SK-N-SH (cell line): ENCODE measurements at regions not wholly inside any gene's neighbourhood (a gene's known extent, or its start where the extent isn't known, plus 50 kb on each side); places are given as distances from the start of the nearest gene placed in this dataset.

Experiments used
- CTCF ChIA-PET: fragments of 300-600, 350-600 bp; formaldehyde crosslinking; extraction: SDS; loops from one replicate; lab custom pipeline; 2021; lab: Yijun Ruan, JAX
- POLR2A ChIA-PET: fragments of 350-600 bp; sonication (Branson Sonifier 250); formaldehyde crosslinking; extraction: SDS; loops from one replicate; lab custom pipeline; 2020; ENCODE audit warnings: antibody characterized with exemption, inconsistent platforms; lab: Yijun Ruan, JAX
- DNase-seq: peaks from one replicate; pipeline ENCODE4 v3.0.0; 2012
- H2AFZ ChIP-seq: fragments of 200-600 bp; sonication (generic); 2 replicates; pipeline ENCODE4 v1.8.1; 2016; ENCODE audit warnings: antibody characterized with exemption, mild to moderate bottlenecking, low read depth
- H3F3A ChIP-seq: fragments of 200-600 bp; sonication (generic); replicated peaks from 2 replicates; pipeline ENCODE3; 2016; ENCODE audit warnings: antibody characterized with exemption, mild to moderate bottlenecking; ENCODE audit not compliant: insufficient read depth
- H3K27ac ChIP-seq, 2 experiments: fragments of 200-500 bp in 1 of 2; fragments of 200-600 bp in 1 of 2; sonication (Bioruptor generic) in 1 of 2; sonication (generic), shearing (Covaris generic) in 1 of 2; 2 replicates each; pipeline versions ENCODE4 v1.5.1 to v1.6.1; 2014 to 2016; ENCODE audit warnings: low read depth in 2 of 2, inconsistent platforms in 1 of 2, low read length in 1 of 2, mild to moderate bottlenecking in 1 of 2, mixed read lengths in 1 of 2
- H3K27me3 ChIP-seq: fragments of 200-600 bp; sonication (generic), shearing (Covaris generic); 2 replicates; pipeline ENCODE4 v1.6.1; 2016; ENCODE audit warnings: mixed run types; ENCODE audit not compliant: insufficient read depth
- H3K36me3 ChIP-seq, 2 experiments: fragments of 200-500 bp in 1 of 2; fragments of 200-600 bp in 1 of 2; sonication (Bioruptor generic) in 1 of 2; sonication (generic) in 1 of 2; replicated peaks in 1 of 2; 2 replicates each; pipeline versions ENCODE3 to v1.5.1; 2014 to 2016; ENCODE audit warnings: low read length in 1 of 2, mild to moderate bottlenecking in 1 of 2; ENCODE audit not compliant: insufficient read depth in 2 of 2, control insufficient read depth in 1 of 2
- H3K4me1 ChIP-seq, 2 experiments: fragments of 200-500 bp in 1 of 2; fragments of 200-600 bp in 1 of 2; sonication (Bioruptor generic) in 1 of 2; sonication (generic), shearing (Covaris generic) in 1 of 2; 2 replicates each; pipeline versions ENCODE4 v1.5.1 to v1.6.1; 2014 to 2016; ENCODE audit warnings: low read depth in 1 of 2, low read length in 1 of 2, mixed run types in 1 of 2; ENCODE audit not compliant: insufficient read depth in 2 of 2, control insufficient read depth in 1 of 2
- H3K4me2 ChIP-seq: fragments of 200-600 bp; sonication (generic), shearing (Covaris generic); 2 replicates; pipeline ENCODE4 v1.6.1; 2017; ENCODE audit warnings: mixed run types
- H3K4me3 ChIP-seq, 2 experiments: fragments of 200-500 bp in 1 of 2; fragments of 200-600 bp in 1 of 2; sonication (Bioruptor generic) in 1 of 2; sonication (generic), shearing (Covaris generic) in 1 of 2; 2 replicates each; pipeline versions ENCODE4 v1.5.1 to v1.8.1; 2014 to 2016; ENCODE audit warnings: low read depth in 2 of 2, inconsistent platforms in 1 of 2, low read length in 1 of 2, mild to moderate bottlenecking in 1 of 2, mixed read lengths in 1 of 2, moderate library complexity in 1 of 2
- H3K79me2 ChIP-seq: fragments of 200-600 bp; sonication (generic); 2 replicates; pipeline ENCODE4 v1.8.1; 2017; ENCODE audit warnings: mild to moderate bottlenecking; ENCODE audit not compliant: insufficient read depth
- H3K9ac ChIP-seq: fragments of 200-600 bp; sonication (generic); 2 replicates; pipeline ENCODE4 v1.6.1; 2017; ENCODE audit warnings: mixed run types
- H3K9me2 ChIP-seq: fragments of 200-600 bp; sonication (generic); 2 replicates; pipeline ENCODE4 v1.6.1; 2017; ENCODE audit warnings: mixed run types
- H3K9me3 ChIP-seq: fragments of 200-600 bp; sonication (generic); 2 replicates; pipeline ENCODE4 v1.6.1; 2017; ENCODE audit warnings: mixed run types, mild to moderate bottlenecking, moderate library complexity
- H4K20me1 ChIP-seq: fragments of 200-600 bp; sonication (generic); 2 replicates; pipeline ENCODE4 v1.6.1; 2017; ENCODE audit warnings: mild to moderate bottlenecking, mixed run types; ENCODE audit not compliant: insufficient read depth
- EZH2phosphoT487 ChIP-seq: fragments of 200-600 bp; sonication (generic); IDR thresholded peaks from 2 replicates; pipeline ENCODE4 v1.6.1; 2017; ENCODE audit warnings: low read depth, mixed run types, mild to moderate bottlenecking, antibody characterized with exemption, moderate library complexity, borderline replicate concordance
- FOXM1 ChIP-seq: IDR thresholded peaks from 2 replicates; pipeline ENCODE4 v1.4.0; 2012; ENCODE audit warnings: low read depth, mild to moderate bottlenecking
- JUND ChIP-seq: IDR thresholded peaks from 2 replicates; pipeline ENCODE4 v1.4.0; 2012
- NFIC ChIP-seq: IDR thresholded peaks from 2 replicates; pipeline ENCODE4 v1.4.0; 2012; ENCODE audit warnings: borderline replicate concordance
- SMC3 ChIP-seq: IDR thresholded peaks from 2 replicates; pipeline ENCODE4 v1.6.1; 2012; ENCODE audit warnings: low read depth, low read length, improper control_type of control experiment
- TAF1 ChIP-seq: IDR thresholded peaks from 2 replicates; pipeline ENCODE4 v1.6.1; 2012; ENCODE audit warnings: low read depth, mild to moderate bottlenecking, low read length, moderate library complexity, borderline replicate concordance
- TCF12 ChIP-seq: IDR thresholded peaks from 2 replicates; pipeline ENCODE4 v1.4.0; 2012
- YY1 ChIP-seq: IDR thresholded peaks from 2 replicates; pipeline ENCODE4 v1.4.0; 2012; ENCODE audit warnings: low read depth, mild to moderate bottlenecking
- WGBS: methylation state at CpG from one replicate; pipeline ENCODE4 v1.1.6; 2017; ENCODE audit warnings: low lambda C conversion rate; 5-methylcytosine and 5-hydroxymethylcytosine counted together
- TF ChIP-seq, protein P1 (sequence below): IDR thresholded peaks from 2 replicates; pipeline ENCODE4 v1.6.1; 2012; ENCODE audit warnings: mild to moderate bottlenecking, low read depth, low read length, moderate library complexity
- TF ChIP-seq, protein P2 (sequence below): IDR thresholded peaks from 2 replicates; pipeline ENCODE4 v1.4.0; 2012; ENCODE audit warnings: low read depth

DNA sequence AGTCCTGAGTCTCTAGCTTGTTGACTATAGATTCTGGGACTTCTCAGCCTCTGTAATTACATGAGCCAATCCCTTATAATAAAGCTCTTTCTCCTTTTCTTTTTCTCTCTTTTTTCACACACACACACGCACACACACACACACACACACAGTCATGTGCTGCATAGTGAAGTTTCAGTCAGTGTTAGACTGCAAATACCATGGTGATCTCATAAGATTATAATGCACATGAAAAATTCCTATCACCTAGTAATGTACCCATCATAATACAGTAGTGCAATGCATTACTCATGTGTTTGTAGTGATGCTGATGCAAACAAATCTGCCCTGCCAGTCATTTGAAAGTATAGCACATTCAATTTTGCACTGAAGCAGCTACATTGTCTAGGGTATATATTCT is 558.2 kb downstream of the SUCLG1 start:
- POLR2A ChIA-PET: no interaction called here
- Histone ChIP-seq H3K4me2 (no peak overlapping the region), H3K79me2 (no peaks in the 10 kb centered on the region), H3K9me2 (no peaks in the 10 kb centered on the region), H4K20me1 (no peaks in the 10 kb centered on the region), H3K9ac (no peak overlapping the region), H3K27me3 (no peaks in the 10 kb centered on the region), H3K4me1 (no peaks in the 10 kb centered on the region), H3F3A (no peaks in the 10 kb centered on the region), H2AFZ (no peak overlapping the region), H3K36me3 (no peaks in the 10 kb centered on the region), H3K9me3 (no peaks in the 10 kb centered on the region), H3K4me3 (no peak overlapping the region), H3K27ac (no peak overlapping the region)
- DNase-seq: no peak
- CTCF ChIA-PET: no interaction called here
- WGBS: 0% methylated on average over 1 of the region's 1 CpG
- TF ChIP-seq NFIC: no peak
- no peak for TF ChIP-seq TAF1
- TF ChIP-seq TCF12: no peak
- TF ChIP-seq, protein P1, sequence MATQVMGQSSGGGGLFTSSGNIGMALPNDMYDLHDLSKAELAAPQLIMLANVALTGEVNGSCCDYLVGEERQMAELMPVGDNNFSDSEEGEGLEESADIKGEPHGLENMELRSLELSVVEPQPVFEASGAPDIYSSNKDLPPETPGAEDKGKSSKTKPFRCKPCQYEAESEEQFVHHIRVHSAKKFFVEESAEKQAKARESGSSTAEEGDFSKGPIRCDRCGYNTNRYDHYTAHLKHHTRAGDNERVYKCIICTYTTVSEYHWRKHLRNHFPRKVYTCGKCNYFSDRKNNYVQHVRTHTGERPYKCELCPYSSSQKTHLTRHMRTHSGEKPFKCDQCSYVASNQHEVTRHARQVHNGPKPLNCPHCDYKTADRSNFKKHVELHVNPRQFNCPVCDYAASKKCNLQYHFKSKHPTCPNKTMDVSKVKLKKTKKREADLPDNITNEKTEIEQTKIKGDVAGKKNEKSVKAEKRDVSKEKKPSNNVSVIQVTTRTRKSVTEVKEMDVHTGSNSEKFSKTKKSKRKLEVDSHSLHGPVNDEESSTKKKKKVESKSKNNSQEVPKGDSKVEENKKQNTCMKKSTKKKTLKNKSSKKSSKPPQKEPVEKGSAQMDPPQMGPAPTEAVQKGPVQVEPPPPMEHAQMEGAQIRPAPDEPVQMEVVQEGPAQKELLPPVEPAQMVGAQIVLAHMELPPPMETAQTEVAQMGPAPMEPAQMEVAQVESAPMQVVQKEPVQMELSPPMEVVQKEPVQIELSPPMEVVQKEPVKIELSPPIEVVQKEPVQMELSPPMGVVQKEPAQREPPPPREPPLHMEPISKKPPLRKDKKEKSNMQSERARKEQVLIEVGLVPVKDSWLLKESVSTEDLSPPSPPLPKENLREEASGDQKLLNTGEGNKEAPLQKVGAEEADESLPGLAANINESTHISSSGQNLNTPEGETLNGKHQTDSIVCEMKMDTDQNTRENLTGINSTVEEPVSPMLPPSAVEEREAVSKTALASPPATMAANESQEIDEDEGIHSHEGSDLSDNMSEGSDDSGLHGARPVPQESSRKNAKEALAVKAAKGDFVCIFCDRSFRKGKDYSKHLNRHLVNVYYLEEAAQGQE: no peak
- no peak for TF ChIP-seq YY1
- TF ChIP-seq, protein P2, sequence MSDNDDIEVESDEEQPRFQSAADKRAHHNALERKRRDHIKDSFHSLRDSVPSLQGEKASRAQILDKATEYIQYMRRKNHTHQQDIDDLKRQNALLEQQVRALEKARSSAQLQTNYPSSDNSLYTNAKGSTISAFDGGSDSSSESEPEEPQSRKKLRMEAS: no peak
- TF ChIP-seq FOXM1: no peak
- TF ChIP-seq JUND: no peak

DNA sequence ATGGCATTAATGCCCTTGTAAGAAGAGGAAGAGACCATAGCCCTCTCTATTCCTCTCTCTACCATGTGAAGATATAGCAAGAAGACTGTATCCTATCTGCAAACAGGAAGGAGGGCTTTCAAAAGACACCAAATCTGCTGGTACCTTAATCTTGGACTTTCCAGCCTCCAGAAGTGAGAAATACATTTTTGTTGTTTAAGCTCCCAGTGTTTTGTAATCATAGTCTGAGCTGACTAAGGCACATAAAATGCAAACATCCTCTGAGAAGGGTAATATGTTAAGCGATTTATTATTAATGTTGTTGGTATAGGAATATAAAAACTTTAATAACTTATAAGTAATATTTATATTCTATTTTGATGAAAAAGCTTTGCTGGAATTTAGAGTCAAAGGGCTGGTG is 559.8 kb downstream of the SUCLG1 start:
- CTCF ChIA-PET: no interaction called here
- no peaks in the 10 kb centered on the region for H4K20me1 ChIP-seq
- H2AFZ ChIP-seq: no peak overlapping the region
- no peak overlapping the region for H3K27ac ChIP-seq
- POLR2A ChIA-PET: no interaction called here
- no peaks in the 10 kb centered on the region for H3F3A ChIP-seq
- 0% methylated on average over 1 of the region's 1 CpG for WGBS
- H3K4me2 ChIP-seq: no peak overlapping the region
- H3K4me3 ChIP-seq: no peak overlapping the region
- H3K79me2 ChIP-seq: no peaks in the 10 kb centered on the region
- H3K4me1 ChIP-seq: no peaks in the 10 kb centered on the region
- no peaks in the 10 kb centered on the region for H3K36me3 ChIP-seq
- TF ChIP-seq EZH2phosphoT487 (no peak), JUND (no peak), SMC3 (no peak)
- TF ChIP-seq, protein P1: no peak
- TF ChIP-seq, all 33 proteins: peak for 0
- H3K9me3 ChIP-seq: no peaks in the 10 kb centered on the region
- no peak for DNase-seq
- H3K9ac ChIP-seq: no peak overlapping the region
- H3K9me2 ChIP-seq: no peaks in the 10 kb centered on the region
- no peaks in the 10 kb centered on the region for H3K27me3 ChIP-seq
